ENCODE measurements at regions not wholly inside any gene's neighbourhood (a gene's known extent, or its start where the extent isn't known, plus 50 kb on each side); places are given as distances from the start of the nearest gene placed in this dataset.

DNA sequence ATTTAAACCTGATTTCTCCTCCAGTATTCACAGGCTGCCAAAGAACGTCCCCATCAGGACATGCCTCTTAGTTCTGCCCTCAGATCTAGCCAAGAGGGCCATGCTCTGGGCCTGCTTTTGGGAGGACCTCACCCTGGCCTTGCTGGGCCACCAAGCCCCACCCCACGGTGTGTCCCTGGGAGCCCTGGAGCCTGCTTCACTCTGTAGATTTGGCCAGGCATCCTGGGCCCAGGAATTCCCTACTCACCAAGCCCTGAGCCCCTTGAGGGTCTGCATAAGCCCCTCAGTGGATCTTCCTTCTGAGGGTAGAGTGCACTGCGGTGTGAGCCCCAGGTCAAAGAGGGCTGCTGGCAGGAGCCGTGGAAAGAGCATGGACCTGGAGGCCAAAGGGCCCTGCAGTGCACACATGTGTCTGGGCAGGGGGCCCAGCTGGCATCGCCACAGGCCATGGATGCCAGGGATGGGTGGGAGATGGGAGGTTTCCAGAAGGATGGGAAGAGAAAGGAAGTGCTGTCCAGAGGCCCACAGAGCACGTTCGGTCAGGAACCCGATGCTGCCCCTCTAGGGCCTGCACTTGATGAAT lies 98.0 kb downstream of the DACT2 start:
- TF ChIP-seq, protein P1, sequence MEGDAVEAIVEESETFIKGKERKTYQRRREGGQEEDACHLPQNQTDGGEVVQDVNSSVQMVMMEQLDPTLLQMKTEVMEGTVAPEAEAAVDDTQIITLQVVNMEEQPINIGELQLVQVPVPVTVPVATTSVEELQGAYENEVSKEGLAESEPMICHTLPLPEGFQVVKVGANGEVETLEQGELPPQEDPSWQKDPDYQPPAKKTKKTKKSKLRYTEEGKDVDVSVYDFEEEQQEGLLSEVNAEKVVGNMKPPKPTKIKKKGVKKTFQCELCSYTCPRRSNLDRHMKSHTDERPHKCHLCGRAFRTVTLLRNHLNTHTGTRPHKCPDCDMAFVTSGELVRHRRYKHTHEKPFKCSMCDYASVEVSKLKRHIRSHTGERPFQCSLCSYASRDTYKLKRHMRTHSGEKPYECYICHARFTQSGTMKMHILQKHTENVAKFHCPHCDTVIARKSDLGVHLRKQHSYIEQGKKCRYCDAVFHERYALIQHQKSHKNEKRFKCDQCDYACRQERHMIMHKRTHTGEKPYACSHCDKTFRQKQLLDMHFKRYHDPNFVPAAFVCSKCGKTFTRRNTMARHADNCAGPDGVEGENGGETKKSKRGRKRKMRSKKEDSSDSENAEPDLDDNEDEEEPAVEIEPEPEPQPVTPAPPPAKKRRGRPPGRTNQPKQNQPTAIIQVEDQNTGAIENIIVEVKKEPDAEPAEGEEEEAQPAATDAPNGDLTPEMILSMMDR (IDR thresholded peaks at IDR 0.05 in 4 of 5, conservative IDR thresholded peaks at IDR 0.05 in 1 of 5), result no peak
- TF ChIP-seq POLR2A (IDR thresholded peaks at IDR 0.05), result no peak

Data from gastrocnemius medialis (tissue), 4 donors.